ENCODE measurements at regions not wholly inside any gene's neighbourhood (a gene's known extent, or its start where the extent isn't known, plus 50 kb on each side); places are given as distances from the start of the nearest gene placed in this dataset.
"Not testable (repeated sequence)": the region's sequence is repeated elsewhere in the genome, so short reads cannot be mapped to it uniquely, and the experiment has no call there.

- DNase-seq (ENCODE audit: low read depth): no peak
Measured at GRCh38 chr5:158516521-158516920, 583.2 kb downstream of the EBF1 start.

- DNase-seq (ENCODE audit: low read depth): no peak
Measured at GRCh38 chr5:158514986-158515359, 584.7 kb downstream of the EBF1 start.

- DNase-seq (ENCODE audit: low read depth): no peak
Measured at GRCh38 chr5:158514319-158514985, 585.3 kb downstream of the EBF1 start.

GRCh38 chr5:158513490-158514318 is 586.0 kb downstream of the EBF1 start:
- DNase-seq (ENCODE audit: low read depth): no peak

- no peak for DNase-seq (ENCODE audit: low read depth)
Measured at GRCh38 chr5:158511454-158511853, 588.3 kb downstream of the EBF1 start.

GRCh38 chr5:158510479-158510878 is 589.2 kb downstream of the EBF1 start:
- no peak for DNase-seq (ENCODE audit: low read depth)

- DNase-seq (ENCODE audit: low read depth): no peak
Measured at GRCh38 chr5:158506648-158507047, 593.1 kb downstream of the EBF1 start.

GRCh38 chr5:158502686-158503085 is 597.0 kb downstream of the EBF1 start:
- DNase-seq (ENCODE audit: low read depth): no peak

- no peak for DNase-seq (ENCODE audit: low read depth)
Measured at GRCh38 chr5:158499892-158500418, 599.8 kb downstream of the EBF1 start.

GRCh38 chr5:158499075-158499891 is 600.4 kb downstream of the EBF1 start:
- no peak for DNase-seq (ENCODE audit: low read depth)

- no peak for DNase-seq (ENCODE audit: low read depth)
Measured at GRCh38 chr5:158496624-158497023, 603.1 kb downstream of the EBF1 start.

GRCh38 chr5:158494541-158494940 is 605.2 kb downstream of the EBF1 start:
- DNase-seq (ENCODE audit: low read depth): no peak

- DNase-seq (ENCODE audit: low read depth): not testable (repeated sequence)
Measured at GRCh38 chr5:158494044-158494443, 605.7 kb downstream of the EBF1 start.

GRCh38 chr5:158492841-158493242 is 606.9 kb downstream of the EBF1 start:
- no peak for DNase-seq (ENCODE audit: low read depth)

GRCh38 chr5:158492136-158492535 is 607.6 kb downstream of the EBF1 start:
- DNase-seq (ENCODE audit: low read depth): no peak

GRCh38 chr5:158487664-158488063 is 612.1 kb downstream of the EBF1 start:
- no peak for DNase-seq (ENCODE audit: low read depth)

GRCh38 chr5:158487156-158487555 is 612.6 kb downstream of the EBF1 start:
- DNase-seq (ENCODE audit: low read depth): no peak

- DNase-seq (ENCODE audit: low read depth): no peak
Measured at GRCh38 chr5:158486566-158486965, 613.1 kb downstream of the EBF1 start.

GRCh38 chr5:158485604-158486081 is 614.1 kb downstream of the EBF1 start:
- DNase-seq (ENCODE audit: low read depth): no peak

- DNase-seq (ENCODE audit: low read depth): no peak
Measured at GRCh38 chr5:158485047-158485446, 614.7 kb downstream of the EBF1 start.

- DNase-seq (ENCODE audit: low read depth): no peak
Measured at GRCh38 chr5:158484150-158484549, 615.6 kb downstream of the EBF1 start.

- no peak for DNase-seq (ENCODE audit: low read depth)
Measured at GRCh38 chr5:158483281-158483860, 616.3 kb downstream of the EBF1 start.
